ENCODE measurements at regions not wholly inside any gene's neighbourhood (a gene's known extent, or its start where the extent isn't known, plus 50 kb on each side); places are given as distances from the start of the nearest gene placed in this dataset.

DNA sequence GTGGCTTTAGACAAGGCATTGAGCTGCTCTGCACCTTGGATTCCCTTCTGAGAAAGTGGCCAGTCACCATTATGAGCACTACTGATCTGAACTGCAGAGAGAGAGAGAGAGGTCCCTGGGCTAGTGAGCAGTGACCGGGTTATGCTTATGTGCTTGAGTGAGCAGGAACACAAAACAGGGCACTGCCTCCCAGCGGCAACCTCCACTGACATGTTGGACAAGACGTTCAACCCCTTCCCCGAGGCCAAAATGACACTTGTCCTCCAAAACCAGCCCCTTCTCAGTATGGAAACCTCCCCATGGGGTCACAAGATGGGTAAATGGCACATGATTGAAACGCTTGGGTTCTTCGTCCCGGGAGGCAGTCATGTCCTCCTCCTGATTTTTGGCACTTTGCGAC lies 339.4 kb upstream of the ZMIZ1 start:
- no peak for DNase-seq

DNA sequence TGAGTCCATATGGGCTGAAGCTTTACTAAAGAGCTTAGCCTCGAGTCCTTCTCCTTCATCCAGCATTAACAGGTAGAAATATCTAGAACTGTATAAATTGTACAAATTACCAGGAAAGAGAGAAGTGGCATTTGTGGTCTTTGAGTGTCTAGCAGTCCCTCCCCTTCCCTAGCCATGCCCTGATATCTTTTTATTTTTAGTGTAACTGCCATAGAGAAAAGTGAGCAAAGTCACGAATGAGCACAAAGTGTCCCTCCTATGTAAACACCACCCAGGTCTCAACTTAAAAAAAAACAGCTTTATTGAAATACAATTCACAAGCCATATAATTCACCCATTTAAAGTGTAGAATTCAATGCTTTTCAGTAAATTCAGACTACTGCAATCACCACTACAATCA lies 339.0 kb upstream of the ZMIZ1 start:
- no peak for DNase-seq

DNA sequence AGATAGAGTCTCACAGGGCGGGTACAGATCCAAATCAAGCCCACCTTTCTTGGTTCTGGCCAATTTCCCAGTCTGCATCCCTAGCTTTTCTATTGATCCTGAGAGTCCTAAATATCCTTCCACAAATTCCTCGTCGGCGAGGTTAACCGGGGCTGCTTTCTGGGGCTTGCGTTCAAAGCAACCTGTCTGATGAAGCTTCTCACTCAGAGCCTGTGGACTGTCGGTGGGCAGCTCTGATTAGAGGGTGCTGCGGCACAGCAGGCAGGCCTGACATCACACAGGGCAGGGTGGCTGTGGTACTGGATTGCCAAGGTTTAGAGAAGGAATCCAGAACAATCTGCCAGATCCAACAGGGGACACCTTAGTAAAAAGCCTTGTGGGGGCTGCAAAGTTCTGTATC lies 338.0 kb upstream of the ZMIZ1 start:
- DNase-seq = no peak

DNA sequence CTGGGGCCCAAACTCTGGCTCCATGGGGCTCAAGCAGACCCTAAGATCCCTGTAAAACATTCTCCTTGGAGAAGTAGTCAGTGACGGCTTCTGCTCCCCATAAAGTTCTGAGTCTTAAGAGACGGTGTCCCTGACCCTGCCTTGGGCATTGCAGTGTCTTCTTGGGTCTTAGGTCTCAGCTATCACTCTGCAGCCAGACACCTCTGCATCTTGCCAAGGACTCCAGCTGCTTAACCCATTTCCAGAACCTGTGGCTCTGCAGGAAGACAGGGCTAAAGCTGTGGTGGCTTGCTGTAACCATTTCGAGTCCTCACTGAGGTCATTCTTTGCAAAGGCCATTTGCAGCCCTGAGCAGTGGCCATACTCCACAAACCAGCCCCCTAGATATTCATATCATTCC lies 337.1 kb upstream of the ZMIZ1 start:
- DNase-seq = no peak

DNA sequence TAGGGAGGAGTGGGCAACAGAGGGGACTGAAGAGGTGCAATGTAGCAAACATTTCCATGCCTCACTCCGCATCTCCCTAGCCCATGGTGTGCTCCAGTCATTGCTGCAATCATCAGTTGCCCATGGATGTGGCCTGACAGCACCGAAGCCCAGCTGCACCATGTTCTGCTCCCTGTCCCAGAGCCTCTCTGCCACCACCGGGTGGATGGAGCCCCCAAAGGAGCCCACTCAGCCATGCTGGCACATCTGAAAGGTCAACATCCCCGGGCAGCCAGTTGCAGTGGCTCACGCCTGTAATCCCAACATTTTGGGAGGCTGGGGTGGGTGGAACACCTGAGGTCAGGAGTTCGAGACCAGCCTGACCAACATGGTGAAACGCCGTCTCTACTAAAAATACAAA lies 336.4 kb upstream of the ZMIZ1 start:
- no peak for DNase-seq

DNA sequence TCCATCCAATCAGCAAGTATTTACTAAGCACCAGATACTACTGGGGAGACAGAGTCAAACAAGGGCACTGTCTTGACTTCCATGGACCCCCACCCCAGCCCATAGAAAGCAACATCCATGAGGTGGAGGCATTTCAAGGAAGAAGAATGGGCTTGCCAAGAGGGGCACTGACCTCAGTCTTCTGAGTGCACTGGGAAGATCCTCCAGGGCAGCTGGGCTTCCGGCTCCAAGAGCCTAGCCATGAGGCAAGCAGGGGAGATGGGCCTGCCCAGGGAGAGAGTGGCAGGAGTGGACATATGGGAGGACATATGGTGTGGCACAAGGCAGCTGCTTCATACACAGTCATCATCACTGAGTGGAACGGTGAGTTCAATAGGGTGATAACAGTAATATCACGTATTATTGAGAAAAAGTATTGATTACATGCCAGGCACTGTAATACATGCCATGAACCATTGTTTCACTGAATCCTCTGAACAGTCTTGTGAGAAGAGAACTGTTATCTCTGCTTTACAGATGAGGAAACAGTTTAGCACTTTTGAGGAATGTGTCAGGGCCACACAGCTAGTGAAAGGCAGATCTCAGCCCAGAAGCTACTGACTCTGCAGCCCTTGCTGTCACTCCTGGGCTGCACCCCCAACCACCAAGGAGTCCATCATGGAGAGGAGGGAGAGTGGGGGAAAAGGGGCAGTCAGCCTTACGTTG lies 331.7 kb upstream of the ZMIZ1 start:
- DNase-seq = no peak

DNA sequence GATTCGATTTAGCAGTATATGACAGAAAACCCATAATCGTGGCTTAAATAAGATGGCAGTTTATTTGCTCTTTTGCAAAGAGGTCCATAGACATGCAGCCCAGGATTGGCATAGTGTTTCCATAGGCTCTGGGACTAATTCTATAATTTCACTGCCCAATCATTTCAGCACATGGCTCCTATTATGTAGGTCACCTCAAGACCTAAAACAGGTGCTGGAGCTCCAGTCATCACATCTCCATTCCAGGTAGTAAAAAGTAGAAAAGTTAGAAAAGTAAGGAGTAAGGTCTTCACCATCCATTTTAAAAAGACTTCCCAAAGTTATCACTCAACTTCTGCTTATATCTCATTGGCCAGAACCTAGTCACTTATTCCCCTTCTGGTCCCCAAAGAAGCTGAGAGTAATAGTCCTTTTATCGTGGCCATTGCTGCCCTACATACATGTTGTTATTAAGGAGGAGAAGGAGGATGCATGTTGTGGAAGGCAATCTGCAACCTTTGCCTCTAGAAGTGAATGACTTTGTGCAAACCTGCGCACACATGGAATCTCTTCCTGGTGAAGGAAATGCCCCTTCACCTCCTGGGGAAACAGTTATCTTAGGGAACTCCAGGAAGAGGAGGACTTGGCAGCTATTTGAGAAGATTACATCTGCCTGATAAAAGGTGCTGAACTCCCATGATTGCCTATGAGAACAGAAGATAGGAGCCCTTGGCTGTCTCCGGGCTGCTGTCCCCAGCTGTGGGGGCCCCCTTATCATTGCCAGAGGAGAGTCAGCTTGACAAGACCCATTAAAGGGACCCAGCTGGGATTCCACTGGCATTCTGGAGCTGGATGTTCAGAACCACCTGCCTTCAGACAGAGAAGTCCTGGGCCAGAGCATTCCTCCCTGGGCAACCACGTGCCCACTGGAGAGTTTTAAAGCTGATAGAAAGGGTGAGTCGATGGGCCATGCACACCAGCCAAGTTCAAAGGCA lies 330.6 kb upstream of the ZMIZ1 start:
- no peak for DNase-seq

DNA sequence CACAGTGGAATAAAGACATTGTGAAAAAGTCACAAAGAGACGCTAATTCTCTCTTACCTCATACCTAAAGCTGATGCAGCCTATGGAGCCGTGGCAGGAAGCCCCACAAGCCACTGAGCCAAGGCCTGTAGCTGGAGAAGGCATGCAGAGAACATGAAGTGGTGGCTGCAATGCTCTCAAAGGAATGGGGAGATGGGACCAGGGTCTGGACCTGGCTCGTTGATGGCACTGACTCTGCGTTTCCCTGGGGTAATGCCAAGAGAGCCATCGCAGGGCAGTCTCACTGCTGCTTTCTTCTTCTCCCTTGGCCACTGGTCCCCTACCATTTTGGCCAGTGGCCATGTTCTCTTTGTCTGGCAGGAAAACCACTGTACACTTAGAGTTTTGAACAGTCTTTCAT lies 329.9 kb upstream of the ZMIZ1 start:
- no peak for DNase-seq

DNA sequence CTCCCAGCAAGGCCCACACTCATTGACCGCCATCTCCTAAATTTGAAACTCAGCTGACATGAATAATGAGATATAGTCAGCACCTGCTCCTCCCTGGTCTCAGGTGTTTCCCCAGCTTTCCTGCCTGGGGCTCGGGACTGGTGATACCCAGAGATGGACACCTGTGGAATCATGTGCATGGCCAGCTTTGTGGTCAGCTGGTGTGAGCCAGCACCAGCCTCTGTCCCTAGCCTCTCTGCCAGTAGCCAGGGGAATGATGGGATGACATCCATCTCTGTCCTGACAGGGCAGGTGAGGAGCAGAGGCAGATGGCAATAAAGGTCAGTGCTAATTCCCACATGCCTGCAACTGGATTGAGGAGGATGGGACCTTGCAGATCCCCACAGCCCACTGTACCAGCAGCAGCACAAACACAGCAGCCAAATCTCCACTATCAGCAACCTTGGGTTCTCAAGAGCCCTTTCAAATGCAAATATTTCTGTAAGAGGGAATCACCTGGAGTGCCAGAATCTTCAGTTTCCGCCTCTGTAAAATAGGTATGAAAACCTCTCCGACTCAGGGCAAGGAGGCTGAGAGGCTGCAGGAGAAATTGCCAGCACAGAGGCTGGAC lies 329.2 kb upstream of the ZMIZ1 start:
- no peak for DNase-seq

DNA sequence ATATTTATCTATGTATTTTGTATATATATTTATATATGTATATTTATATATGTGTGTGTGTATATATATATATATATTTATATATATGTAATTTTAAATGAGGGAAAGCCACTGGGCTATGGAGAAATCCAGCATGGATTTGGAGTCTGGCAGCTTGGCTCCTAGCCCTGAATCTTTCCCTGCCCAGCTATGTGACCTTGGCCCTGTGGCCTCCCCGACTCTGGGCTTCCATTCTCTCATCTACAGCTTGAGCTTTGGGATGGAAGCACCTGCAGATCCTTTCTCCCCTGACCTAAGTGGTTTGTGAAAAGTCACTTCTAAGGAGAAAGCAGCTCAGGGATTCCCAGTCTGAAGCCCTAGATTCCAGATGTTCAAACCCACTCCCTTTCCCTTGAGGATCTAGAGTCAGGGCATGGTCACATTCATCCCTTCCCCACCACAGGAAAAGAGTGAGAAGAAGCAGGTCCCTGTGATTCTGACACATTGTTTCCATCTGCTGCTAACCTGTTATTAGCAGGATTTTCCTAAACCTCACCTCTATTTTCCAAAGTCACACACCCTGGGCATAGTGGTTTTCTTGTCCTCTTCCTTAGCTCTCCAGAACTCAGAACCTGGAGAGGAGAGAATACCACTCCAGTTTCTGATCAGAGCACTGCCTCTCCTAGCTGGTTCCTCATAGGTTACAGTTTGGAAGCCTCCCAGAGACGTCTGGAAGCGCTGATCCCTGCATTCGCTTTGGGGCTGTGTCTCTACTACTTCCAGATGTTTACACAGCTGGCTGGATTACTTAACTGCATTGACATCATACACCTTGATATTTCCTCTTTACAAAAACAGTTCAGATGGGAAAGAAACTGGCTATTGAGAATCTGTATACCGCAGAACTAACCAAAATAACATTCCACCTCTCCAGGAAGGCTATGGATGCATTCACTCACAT lies 327.5 kb upstream of the ZMIZ1 start:
- no peak for DNase-seq

DNA sequence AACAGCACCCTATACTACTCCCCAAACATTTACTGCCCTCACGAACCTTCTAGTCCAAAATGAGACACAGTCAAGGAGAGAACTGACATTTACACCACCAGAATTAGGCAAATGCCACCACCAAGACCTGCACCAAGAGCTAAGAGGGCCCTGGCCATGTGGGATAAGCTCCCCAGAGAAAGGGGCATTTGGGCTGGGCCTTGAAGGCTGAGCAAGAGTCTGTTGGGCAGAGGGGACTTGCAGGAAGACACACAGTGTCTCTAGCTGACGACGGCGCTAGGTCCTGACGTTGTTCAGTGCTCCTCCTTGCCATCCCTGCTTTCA lies 326.4 kb upstream of the ZMIZ1 start:
- no peak for DNase-seq

DNA sequence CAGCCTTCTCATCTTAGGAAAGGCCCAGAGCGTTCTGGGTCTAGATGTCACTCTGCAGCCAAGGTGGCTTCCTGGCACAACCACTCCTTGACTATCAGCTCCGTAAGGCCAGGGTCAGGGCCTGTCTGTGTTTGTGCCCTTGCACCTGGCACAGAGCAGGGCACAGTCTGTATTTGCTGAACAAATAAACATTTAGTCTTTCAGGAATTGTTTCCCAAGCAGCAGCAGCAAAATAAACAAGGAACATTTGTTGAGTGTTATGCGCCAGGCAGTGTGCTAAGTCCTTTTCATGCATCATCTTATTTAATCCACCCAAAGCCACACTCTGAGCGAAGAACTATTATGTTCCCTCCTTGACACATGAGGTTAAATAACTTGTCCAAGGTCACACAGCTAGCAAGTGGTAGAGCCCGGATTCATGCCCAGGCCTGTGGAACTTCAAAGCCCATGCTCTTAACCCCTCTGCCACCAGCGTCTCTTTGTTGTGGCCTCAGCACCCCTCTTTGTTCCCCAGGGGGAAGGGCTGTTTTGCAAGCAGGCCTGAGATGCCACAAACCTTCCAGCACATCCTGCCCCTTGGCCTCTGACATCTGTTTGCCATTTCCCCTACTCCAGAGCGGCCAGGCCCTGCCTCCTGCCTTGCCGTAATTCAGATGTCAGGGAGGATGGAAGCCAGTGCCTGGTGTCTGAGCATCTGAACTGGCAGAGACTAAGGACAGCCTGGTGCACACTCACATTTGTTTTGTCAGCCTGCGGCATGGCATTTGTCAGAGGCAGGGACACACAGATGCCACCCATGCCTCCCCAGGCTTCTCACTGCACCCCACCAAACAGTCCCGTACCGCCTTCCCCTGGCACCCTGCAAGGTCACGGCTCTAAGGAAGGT lies 325.8 kb upstream of the ZMIZ1 start:
- DNase-seq = no peak

DNA sequence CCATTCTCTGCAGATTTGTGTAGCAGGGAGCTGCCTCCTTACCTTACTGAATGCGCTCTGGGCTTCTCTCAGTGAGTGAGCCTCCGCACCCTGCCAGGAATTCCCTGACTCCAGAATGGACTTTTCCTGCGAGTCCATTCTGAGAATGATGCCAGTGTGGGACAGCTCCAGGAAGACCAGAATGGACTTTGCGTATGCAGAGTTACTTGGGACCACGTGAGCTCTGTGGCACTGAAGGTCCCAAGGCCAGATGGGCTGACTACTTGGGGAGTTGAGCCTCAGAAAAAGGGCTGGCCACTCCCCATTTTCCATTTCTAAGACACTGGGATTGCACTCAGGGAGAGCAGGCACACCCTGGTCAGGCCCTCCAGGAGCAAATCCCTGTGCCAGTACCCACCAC lies 324.7 kb upstream of the ZMIZ1 start:
- DNase-seq = no peak

DNA sequence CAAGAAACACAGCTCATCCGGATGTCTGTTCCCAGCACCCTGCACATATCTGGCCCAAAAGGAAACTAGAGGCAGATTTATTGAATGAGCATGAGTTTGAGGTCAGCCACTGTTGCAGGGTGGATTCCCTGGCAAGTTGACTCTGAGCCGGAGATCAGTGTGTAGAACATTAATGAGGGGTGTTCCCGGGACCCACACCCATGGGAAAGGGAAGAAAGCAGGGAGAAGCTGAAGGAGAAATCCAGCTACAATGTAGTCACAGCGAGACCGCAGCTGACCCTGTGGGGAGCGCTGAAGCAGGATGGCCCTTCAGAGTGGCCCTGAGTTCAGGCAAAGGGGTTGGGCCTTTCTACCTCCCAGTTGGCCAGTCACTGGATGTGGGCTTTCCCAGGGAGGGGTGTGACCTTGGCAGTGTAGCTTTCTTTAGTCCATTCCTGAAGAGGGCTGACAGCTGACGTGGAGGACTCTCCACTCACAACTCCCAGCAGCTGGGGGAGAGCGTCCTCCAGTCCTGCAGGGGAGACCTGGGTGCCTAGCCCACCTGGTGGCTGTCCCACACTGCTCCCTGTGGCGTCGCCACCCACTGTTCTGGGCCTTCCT lies 324.2 kb upstream of the ZMIZ1 start:
- no peak for DNase-seq

DNA sequence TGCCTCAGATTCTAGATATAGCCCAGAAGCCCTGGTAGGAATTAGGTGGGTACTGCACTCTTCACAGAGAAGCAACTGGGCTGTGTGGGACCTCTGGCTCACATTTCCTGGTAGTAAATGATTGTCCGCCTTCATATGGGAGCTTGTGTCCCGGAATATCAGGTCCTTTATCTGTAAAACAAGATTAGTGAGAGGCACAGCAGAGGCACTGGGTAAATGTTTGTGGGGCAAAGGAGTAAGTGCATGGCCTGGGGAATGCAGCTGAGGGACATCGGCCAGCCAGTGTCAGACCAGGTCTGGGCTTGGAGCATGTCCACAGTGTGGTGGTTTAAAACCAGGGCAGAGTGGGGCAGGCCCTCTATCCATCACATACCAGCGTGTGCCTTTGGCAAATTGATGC lies 323.3 kb upstream of the ZMIZ1 start:
- no peak for DNase-seq

DNA sequence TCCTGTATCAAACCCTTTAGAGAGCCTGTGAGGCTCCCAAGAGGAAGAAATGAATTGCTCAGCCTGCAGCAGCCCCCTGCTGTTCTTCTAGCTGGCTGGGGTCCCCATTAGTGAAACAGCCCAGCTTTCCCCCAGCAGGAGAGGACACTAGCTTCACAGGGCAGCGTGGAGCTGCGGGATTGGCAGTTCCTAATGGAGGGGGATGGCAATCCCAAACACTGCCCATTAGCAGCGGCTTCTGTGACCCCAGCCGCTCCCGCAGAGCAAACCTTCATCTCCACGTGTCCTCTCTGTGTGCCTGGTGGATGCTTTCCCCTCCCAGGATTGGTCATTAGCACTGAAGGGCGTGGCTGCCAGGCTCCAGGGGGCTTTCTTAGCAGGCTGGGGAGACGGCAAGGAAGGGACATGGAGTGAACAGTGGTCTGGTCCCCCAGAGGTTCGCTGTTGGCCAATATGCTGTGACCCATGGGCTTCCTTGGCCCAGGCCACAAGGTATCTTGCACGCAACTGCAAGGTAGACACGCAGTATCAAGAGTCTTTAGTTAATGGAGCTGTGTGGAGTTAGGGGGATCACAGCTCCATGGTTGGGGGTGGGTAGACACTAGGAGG lies 322.5 kb upstream of the ZMIZ1 start:
- DNase-seq = no peak

DNA sequence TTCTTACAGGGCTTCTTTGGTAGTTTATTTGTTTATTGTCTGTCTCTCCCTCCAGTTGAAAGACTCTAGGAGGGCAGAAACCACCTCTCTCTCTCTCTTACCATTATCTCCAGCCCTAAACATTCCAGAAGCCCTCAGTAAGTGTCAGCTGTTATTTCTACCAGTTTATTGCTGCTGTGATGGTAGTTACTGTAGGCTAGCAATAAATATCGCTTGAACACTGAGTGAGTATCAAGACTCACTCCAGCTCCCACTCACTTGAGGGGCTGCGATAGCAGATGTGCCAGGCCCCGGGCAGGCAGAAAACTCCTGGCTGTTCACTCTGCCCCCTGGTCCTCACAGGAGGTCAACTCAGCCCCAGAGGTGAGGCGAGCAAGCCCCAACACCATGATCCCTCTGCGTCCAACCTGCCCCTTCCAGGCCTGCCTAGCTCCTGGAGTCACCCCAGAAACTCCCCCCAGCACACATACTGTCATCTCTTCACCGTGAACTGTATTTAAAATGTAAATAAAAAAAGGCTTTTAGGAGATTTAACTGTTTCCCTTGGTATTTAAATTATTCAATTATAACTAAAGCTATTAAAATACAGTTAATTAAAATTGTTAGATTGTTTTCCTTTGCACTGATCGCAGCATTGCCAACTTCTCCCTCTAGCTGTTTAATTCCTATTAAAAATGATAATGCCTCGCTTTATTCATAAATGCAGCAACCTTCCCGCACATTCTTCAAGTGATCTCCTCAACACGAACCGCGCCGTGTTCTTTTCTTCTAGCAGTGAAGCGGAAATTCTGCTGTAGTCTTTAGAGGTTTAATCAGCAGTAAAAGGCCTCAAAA lies 321.1 kb upstream of the ZMIZ1 start:
- DNase-seq = no peak

DNA sequence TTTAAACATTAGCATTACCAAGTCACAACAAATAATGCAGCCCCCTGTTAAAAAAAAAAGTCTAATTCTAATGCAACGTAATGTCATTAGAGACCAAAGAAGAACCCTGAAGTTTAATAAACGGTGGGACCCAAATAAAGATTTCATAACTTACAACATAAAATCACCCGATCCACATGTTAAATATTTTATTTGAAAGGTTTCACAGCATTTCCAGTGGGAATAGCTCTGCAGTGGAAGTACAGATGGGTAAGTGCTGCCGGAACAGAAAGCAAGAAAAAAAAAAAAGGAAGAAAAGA lies 320.6 kb upstream of the ZMIZ1 start:
- no peak for DNase-seq

DNA sequence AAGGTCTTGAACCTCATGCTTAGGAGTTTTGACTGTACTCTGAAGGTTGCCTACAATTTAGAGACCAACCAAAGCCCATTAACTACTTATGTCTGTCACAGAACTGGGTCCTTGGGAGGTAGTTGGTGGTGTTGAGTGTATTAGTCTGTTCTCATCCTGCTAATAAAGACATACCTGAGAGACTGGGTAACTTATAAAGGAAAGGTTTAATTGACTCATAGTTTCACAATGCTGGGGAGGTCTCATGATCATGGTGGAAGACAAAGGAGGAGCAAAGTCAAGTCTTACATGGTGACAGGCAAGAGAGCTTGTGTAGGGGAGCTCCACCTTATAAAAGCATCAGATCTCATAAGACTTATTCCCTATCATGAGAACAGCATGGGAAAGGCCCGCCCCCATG lies 319.6 kb upstream of the ZMIZ1 start:
- DNase-seq = no peak

DNA sequence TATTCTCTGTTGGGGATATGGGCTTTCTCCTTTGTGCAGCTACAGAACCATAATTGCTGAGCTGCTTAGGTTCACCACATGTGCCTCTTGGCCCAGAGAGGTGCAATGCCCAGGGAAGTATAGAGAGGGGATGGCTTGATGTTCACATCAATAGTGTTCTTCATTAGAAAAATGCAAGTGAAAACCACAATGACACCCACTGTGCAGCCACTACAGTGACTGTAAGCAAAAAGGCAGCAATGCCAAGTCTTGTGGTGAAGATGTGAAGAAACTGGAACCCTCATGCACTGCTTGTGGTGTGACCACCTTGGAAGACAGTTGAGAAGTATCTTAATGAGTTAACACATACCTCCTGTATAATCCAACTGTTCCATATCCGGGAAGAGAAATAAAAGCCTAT lies 318.9 kb upstream of the ZMIZ1 start:
- no peak for DNase-seq
